GM19463 (cell line): ENCODE measurements at regions not wholly inside any gene's neighbourhood (a gene's known extent, or its start where the extent isn't known, plus 50 kb on each side); places are given as distances from the start of the nearest gene placed in this dataset.

ENCODE experiments used
- ATAC-seq: cut with Tn5 transposase; IDR thresholded peaks from one replicate; pipeline ENCODE4 v1.9.1; 2021; ENCODE audit warnings: mild to moderate bottlenecking, moderate library complexity; ENCODE audit not compliant: unreplicated experiment

GRCh38 chr9:88730780-88731179, 195.8 kb downstream of the NXNL2 start:
- ATAC-seq: no peak

GRCh38 chr9:88732128-88732527, 197.2 kb downstream of the NXNL2 start:
- ATAC-seq: no peak

- ATAC-seq: no peak
Measured at GRCh38 chr9:88733651-88734421, 198.9 kb downstream of the NXNL2 start.

GRCh38 chr9:88734527-88734926, 199.5 kb downstream of the NXNL2 start:
- no peak for ATAC-seq

- ATAC-seq: no peak
Measured at GRCh38 chr9:88736136-88736637, 201.2 kb downstream of the NXNL2 start.

- ATAC-seq: no peak
Measured at GRCh38 chr9:88737031-88737430, 202.1 kb downstream of the NXNL2 start.

GRCh38 chr9:88737876-88738275, 202.9 kb downstream of the NXNL2 start:
- ATAC-seq: no peak

- no peak for ATAC-seq
Measured at GRCh38 chr9:88738709-88739108, 203.7 kb downstream of the NXNL2 start.

- ATAC-seq: no peak
Measured at GRCh38 chr9:88739373-88739772, 204.4 kb downstream of the NXNL2 start.

- ATAC-seq: no peak
Measured at GRCh38 chr9:88740844-88741243, 205.9 kb downstream of the NXNL2 start.

GRCh38 chr9:88741335-88741734, 206.4 kb downstream of the NXNL2 start:
- ATAC-seq: no peak

- ATAC-seq: no peak
Measured at GRCh38 chr9:88742483-88742882, 207.5 kb downstream of the NXNL2 start.

- no peak for ATAC-seq
Measured at GRCh38 chr9:88742905-88743304, 207.9 kb downstream of the NXNL2 start.

GRCh38 chr9:88745276-88746001, 210.5 kb downstream of the NXNL2 start:
- no peak for ATAC-seq

- no peak for ATAC-seq
Measured at GRCh38 chr9:88746029-88746742, 211.2 kb downstream of the NXNL2 start.

- no peak for ATAC-seq
Measured at GRCh38 chr9:88746743-88747398, 211.9 kb downstream of the NXNL2 start.

- no peak for ATAC-seq
Measured at GRCh38 chr9:88747768-88748167, 212.8 kb downstream of the NXNL2 start.

GRCh38 chr9:88748566-88749261, 213.7 kb downstream of the NXNL2 start:
- no peak for ATAC-seq

GRCh38 chr9:88749420-88749819, 214.4 kb downstream of the NXNL2 start:
- ATAC-seq: no peak

GRCh38 chr9:88750832-88751360, 215.9 kb downstream of the NXNL2 start:
- no peak for ATAC-seq
